Liver (tissue), 3 donors: ENCODE measurements at regions not wholly inside any gene's neighbourhood (a gene's known extent, or its start where the extent isn't known, plus 50 kb on each side); places are given as distances from the start of the nearest gene placed in this dataset.

ENCODE experiments used
- EGR1 ChIP-seq, 2 donors: IDR thresholded peaks; 2 replicates each; pipeline ENCODE4 v1.6.1; 2016 to 2018; ENCODE audit warnings: antibody characterized with exemption in 2 of 2, low read depth in 2 of 2
- FOXA1 ChIP-seq: IDR thresholded peaks from 2 replicates; pipeline ENCODE4 v1.6.1; 2016; ENCODE audit warnings: antibody characterized with exemption
- GABPA ChIP-seq, 2 donors: IDR thresholded peaks in 1 of 2; conservative IDR thresholded peaks in 1 of 2; 2 replicates each; pipeline ENCODE4 v1.6.1; 2016; ENCODE audit warnings: antibody characterized with exemption in 2 of 2, mild to moderate bottlenecking in 1 of 2, moderate library complexity in 1 of 2
- JUND ChIP-seq, 2 donors: IDR thresholded peaks; 2 replicates each; pipeline ENCODE4 v1.6.1; 2016; ENCODE audit warnings: antibody characterized with exemption in 2 of 2
- MAX ChIP-seq: IDR thresholded peaks from 2 replicates; pipeline ENCODE4 v1.6.1; 2016; ENCODE audit warnings: antibody characterized with exemption
- REST ChIP-seq: IDR thresholded peaks from 2 replicates; pipeline ENCODE4 v1.6.1; 2016; ENCODE audit warnings: antibody characterized with exemption, mild to moderate bottlenecking
- RXRA ChIP-seq, 2 donors: IDR thresholded peaks; 2 replicates each; pipeline ENCODE4 v1.6.1; 2017 to 2018; ENCODE audit warnings: antibody characterized with exemption in 2 of 2, mild to moderate bottlenecking in 1 of 2
- SP1 ChIP-seq: IDR thresholded peaks from 2 replicates; pipeline ENCODE4 v1.6.1; 2018; ENCODE audit warnings: antibody characterized with exemption, mild to moderate bottlenecking
- YY1 ChIP-seq: IDR thresholded peaks from 2 replicates; pipeline ENCODE4 v1.6.1; 2016; ENCODE audit warnings: antibody characterized with exemption, mild to moderate bottlenecking
- ZBTB33 ChIP-seq: IDR thresholded peaks from 2 replicates; pipeline ENCODE4 v1.6.1; 2016; ENCODE audit warnings: antibody characterized with exemption
- TF ChIP-seq, protein P1 (sequence below): fragments of 150-350 bp; IDR thresholded peaks from 2 replicates; pipeline ENCODE4 v1.5.1; 2017; ENCODE audit warnings: improper control_type of control experiment, low read depth, low read length; ENCODE audit not compliant: missing input control
- TF ChIP-seq, protein P2 (sequence below): IDR thresholded peaks from 2 replicates; pipeline ENCODE4 v1.6.1; 2016; ENCODE audit warnings: antibody characterized with exemption
- donor health status: healthy.
- donor health status: healthy.

GRCh38 chr12:131466306-131466705 lies 244.6 kb upstream of the SFSWAP start:
- TF ChIP-seq, protein P1, sequence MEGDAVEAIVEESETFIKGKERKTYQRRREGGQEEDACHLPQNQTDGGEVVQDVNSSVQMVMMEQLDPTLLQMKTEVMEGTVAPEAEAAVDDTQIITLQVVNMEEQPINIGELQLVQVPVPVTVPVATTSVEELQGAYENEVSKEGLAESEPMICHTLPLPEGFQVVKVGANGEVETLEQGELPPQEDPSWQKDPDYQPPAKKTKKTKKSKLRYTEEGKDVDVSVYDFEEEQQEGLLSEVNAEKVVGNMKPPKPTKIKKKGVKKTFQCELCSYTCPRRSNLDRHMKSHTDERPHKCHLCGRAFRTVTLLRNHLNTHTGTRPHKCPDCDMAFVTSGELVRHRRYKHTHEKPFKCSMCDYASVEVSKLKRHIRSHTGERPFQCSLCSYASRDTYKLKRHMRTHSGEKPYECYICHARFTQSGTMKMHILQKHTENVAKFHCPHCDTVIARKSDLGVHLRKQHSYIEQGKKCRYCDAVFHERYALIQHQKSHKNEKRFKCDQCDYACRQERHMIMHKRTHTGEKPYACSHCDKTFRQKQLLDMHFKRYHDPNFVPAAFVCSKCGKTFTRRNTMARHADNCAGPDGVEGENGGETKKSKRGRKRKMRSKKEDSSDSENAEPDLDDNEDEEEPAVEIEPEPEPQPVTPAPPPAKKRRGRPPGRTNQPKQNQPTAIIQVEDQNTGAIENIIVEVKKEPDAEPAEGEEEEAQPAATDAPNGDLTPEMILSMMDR, result no peak
- TF ChIP-seq GABPA (IDR thresholded peaks at IDR 0.05 in 1 of 2, conservative IDR thresholded peaks at IDR 0.05 in 1 of 2), result no peak
- no peak for TF ChIP-seq MAX
- TF ChIP-seq REST, result no peak
- no peak for TF ChIP-seq JUND (IDR thresholded peaks at IDR 0.05)
- no peak for TF ChIP-seq RXRA (IDR thresholded peaks at IDR 0.05)
- TF ChIP-seq ZBTB33, result no peak
- TF ChIP-seq SP1, result no peak
- TF ChIP-seq YY1, result no peak
- TF ChIP-seq, protein P2, sequence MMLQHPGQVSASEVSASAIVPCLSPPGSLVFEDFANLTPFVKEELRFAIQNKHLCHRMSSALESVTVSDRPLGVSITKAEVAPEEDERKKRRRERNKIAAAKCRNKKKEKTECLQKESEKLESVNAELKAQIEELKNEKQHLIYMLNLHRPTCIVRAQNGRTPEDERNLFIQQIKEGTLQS, result no peak
- no peak for TF ChIP-seq FOXA1
- TF ChIP-seq EGR1 (IDR thresholded peaks at IDR 0.05; ENCODE audit: low read depth in 2 of 2), result no peak
